ENCODE measurements at regions not wholly inside any gene's neighbourhood (a gene's known extent, or its start where the extent isn't known, plus 50 kb on each side); places are given as distances from the start of the nearest gene placed in this dataset.

GRCh38 chr9:107665057-107665456 lies 175.5 kb upstream of the KLF4 start:
- H3K4me3 ChIP-seq (ENCODE audit: low read depth, low read length), result no peak overlapping the region
- no peak for DNase-seq (ENCODE audit: low read depth)
- TF ChIP-seq CTCF (IDR thresholded peaks at IDR 0.05; ENCODE audit: insufficient read depth, low read depth, low read length, missing control alignments), result no peak

GRCh38 chr9:107660976-107661375 lies 171.4 kb upstream of the KLF4 start:
- no peak for TF ChIP-seq CTCF (IDR thresholded peaks at IDR 0.05; ENCODE audit: insufficient read depth, low read depth, low read length, missing control alignments)
- no peak for DNase-seq (ENCODE audit: low read depth)
- H3K4me3 ChIP-seq (ENCODE audit: low read depth, low read length), result no peak overlapping the region

- no peak for DNase-seq (ENCODE audit: low read depth)
- no peak for TF ChIP-seq CTCF (IDR thresholded peaks at IDR 0.05; ENCODE audit: insufficient read depth, low read depth, low read length, missing control alignments)
- no peak overlapping the region for H3K4me3 ChIP-seq (ENCODE audit: low read depth, low read length)
Measured at GRCh38 chr9:107653263-107653821, 163.8 kb upstream of the KLF4 start.

GRCh38 chr9:107650995-107651394 lies 161.4 kb upstream of the KLF4 start:
- no peak for TF ChIP-seq CTCF (IDR thresholded peaks at IDR 0.05; ENCODE audit: insufficient read depth, low read depth, low read length, missing control alignments)
- peak; percentile 35 for DNase-seq (ENCODE audit: low read depth)
- H3K4me3 ChIP-seq (ENCODE audit: low read depth, low read length), result no peak overlapping the region

- DNase-seq (ENCODE audit: low read depth), result no peak
- no peak overlapping the region for H3K4me3 ChIP-seq (ENCODE audit: low read depth, low read length)
- no peak for TF ChIP-seq CTCF (IDR thresholded peaks at IDR 0.05; ENCODE audit: insufficient read depth, low read depth, low read length, missing control alignments)
Measured at GRCh38 chr9:107650321-107650720, 160.8 kb upstream of the KLF4 start.

- no peak overlapping the region for H3K4me3 ChIP-seq (ENCODE audit: low read depth, low read length)
- no peak for TF ChIP-seq CTCF (IDR thresholded peaks at IDR 0.05; ENCODE audit: insufficient read depth, low read depth, low read length, missing control alignments)
Measured at GRCh38 chr9:107648153-107648715, 158.7 kb upstream of the KLF4 start.

GRCh38 chr9:107647611-107648010 lies 158.0 kb upstream of the KLF4 start:
- DNase-seq (ENCODE audit: low read depth), result no peak
- TF ChIP-seq CTCF (IDR thresholded peaks at IDR 0.05; ENCODE audit: insufficient read depth, low read depth, low read length, missing control alignments), result no peak

More at GRCh38 chr9:107648153-107648715, 158.7 kb upstream of the KLF4 start:
- no peak for DNase-seq (ENCODE audit: low read depth)

More at GRCh38 chr9:107647611-107648010, 158.0 kb upstream of the KLF4 start:
- H3K4me3 ChIP-seq (ENCODE audit: low read depth, low read length), result no peak overlapping the region
